IPS DF 4.7 (cell line): ENCODE measurements at regions not wholly inside any gene's neighbourhood (a gene's known extent, or its start where the extent isn't known, plus 50 kb on each side); places are given as distances from the start of the nearest gene placed in this dataset.

Experiments used
- DNase-seq: peaks from one replicate; pipeline ENCODE4 v3.0.0-alpha.2; 2013; ENCODE audit warnings: low spot score; ENCODE audit errors: extremely low read depth

- no peak for DNase-seq
Observed at GRCh38 chr1:96259399-96259798, 462.2 kb upstream of the PTBP2 start.

GRCh38 chr1:96281491-96281890 is 440.1 kb upstream of the PTBP2 start:
- DNase-seq = no peak

- no peak for DNase-seq
Observed at GRCh38 chr1:96290033-96290432, 431.6 kb upstream of the PTBP2 start.

GRCh38 chr1:96290801-96291200 is 430.8 kb upstream of the PTBP2 start:
- no peak for DNase-seq

- no peak for DNase-seq
Observed at GRCh38 chr1:96291468-96291867, 430.1 kb upstream of the PTBP2 start.

GRCh38 chr1:96292141-96292540 is 429.4 kb upstream of the PTBP2 start:
- DNase-seq = no peak

GRCh38 chr1:96296991-96297390 is 424.6 kb upstream of the PTBP2 start:
- DNase-seq = no peak

GRCh38 chr1:96306809-96307560 is 414.6 kb upstream of the PTBP2 start:
- DNase-seq = no peak

- DNase-seq = no peak
Observed at GRCh38 chr1:96308314-96308713, 413.3 kb upstream of the PTBP2 start.

GRCh38 chr1:96309783-96310182 is 411.8 kb upstream of the PTBP2 start:
- no peak for DNase-seq

- DNase-seq = no peak
Observed at GRCh38 chr1:96313216-96313615, 408.4 kb upstream of the PTBP2 start.

GRCh38 chr1:96329121-96329520 is 392.5 kb upstream of the PTBP2 start:
- DNase-seq = no peak

GRCh38 chr1:96331596-96331995 is 390.0 kb upstream of the PTBP2 start:
- no peak for DNase-seq

GRCh38 chr1:96333522-96334235 is 387.9 kb upstream of the PTBP2 start:
- no peak for DNase-seq

- no peak for DNase-seq
Observed at GRCh38 chr1:96334236-96334557, 387.4 kb upstream of the PTBP2 start.

GRCh38 chr1:96338622-96339021 is 383.0 kb upstream of the PTBP2 start:
- DNase-seq = no peak

- no peak for DNase-seq
Observed at GRCh38 chr1:96340686-96341085, 380.9 kb upstream of the PTBP2 start.

GRCh38 chr1:96346719-96347118 is 374.9 kb upstream of the PTBP2 start:
- no peak for DNase-seq

- no peak for DNase-seq
Observed at GRCh38 chr1:96349896-96350295, 371.7 kb upstream of the PTBP2 start.

GRCh38 chr1:96352733-96353132 is 368.9 kb upstream of the PTBP2 start:
- DNase-seq = no peak

- DNase-seq = no peak
Observed at GRCh38 chr1:96355521-96355920, 366.1 kb upstream of the PTBP2 start.

GRCh38 chr1:96355961-96356360 is 365.6 kb upstream of the PTBP2 start:
- no peak for DNase-seq

- DNase-seq = no peak
Observed at GRCh38 chr1:96357141-96357765, 364.3 kb upstream of the PTBP2 start.
